GM20000 (cell line): ENCODE measurements at regions not wholly inside any gene's neighbourhood (a gene's known extent, or its start where the extent isn't known, plus 50 kb on each side); places are given as distances from the start of the nearest gene placed in this dataset.

Experiments
- DNase-seq: peaks from one replicate; pipeline ENCODE4 v3.0.0; 2012; ENCODE audit warnings: low spot score
- CTCF ChIP-seq: IDR thresholded peaks from 2 replicates; pipeline ENCODE4 v1.5.1; 2012; ENCODE audit warnings: mild to moderate bottlenecking, control low read depth; ENCODE audit errors: extremely low read depth, missing control alignments

- TF ChIP-seq CTCF, result no peak
- no peak for DNase-seq
Measured at GRCh38 chr2:223369889-223370288, 232.3 kb downstream of the SCG2 start.

- no peak for TF ChIP-seq CTCF
- DNase-seq, result no peak
Measured at GRCh38 chr2:223383315-223383714, 218.8 kb downstream of the SCG2 start.

- no peak for DNase-seq
- no peak for TF ChIP-seq CTCF
Measured at GRCh38 chr2:223386189-223386588, 216.0 kb downstream of the SCG2 start.

- no peak for DNase-seq
- no peak for TF ChIP-seq CTCF
Measured at GRCh38 chr2:223386984-223387383, 215.2 kb downstream of the SCG2 start.

- TF ChIP-seq CTCF, result no peak
- DNase-seq, result no peak
Measured at GRCh38 chr2:223389624-223390023, 212.5 kb downstream of the SCG2 start.

GRCh38 chr2:223396993-223397392, 205.2 kb downstream of the SCG2 start:
- no peak for DNase-seq
- TF ChIP-seq CTCF, result no peak

GRCh38 chr2:223399357-223399957, 202.7 kb downstream of the SCG2 start:
- no peak for TF ChIP-seq CTCF
- DNase-seq, result no peak
